B cell (primary cell): ENCODE measurements at regions not wholly inside any gene's neighbourhood (a gene's known extent, or its start where the extent isn't known, plus 50 kb on each side); places are given as distances from the start of the nearest gene placed in this dataset.

Experiments
- EZH2 ChIP-seq: IDR thresholded peaks from 2 replicates; pipeline ENCODE4 v1.6.1; 2012; ENCODE audit warnings: borderline replicate concordance, low read depth, mild to moderate bottlenecking, moderate library complexity, low read length; ENCODE audit not compliant: insufficient read depth, poor library complexity, severe bottlenecking
- TF ChIP-seq, protein P1 (sequence below): fragments of 200-600 bp; IDR thresholded peaks from one replicate; pipeline ENCODE4 v1.8.0; 2022; ENCODE audit warnings: antibody characterized with exemption, mild to moderate bottlenecking

DNA sequence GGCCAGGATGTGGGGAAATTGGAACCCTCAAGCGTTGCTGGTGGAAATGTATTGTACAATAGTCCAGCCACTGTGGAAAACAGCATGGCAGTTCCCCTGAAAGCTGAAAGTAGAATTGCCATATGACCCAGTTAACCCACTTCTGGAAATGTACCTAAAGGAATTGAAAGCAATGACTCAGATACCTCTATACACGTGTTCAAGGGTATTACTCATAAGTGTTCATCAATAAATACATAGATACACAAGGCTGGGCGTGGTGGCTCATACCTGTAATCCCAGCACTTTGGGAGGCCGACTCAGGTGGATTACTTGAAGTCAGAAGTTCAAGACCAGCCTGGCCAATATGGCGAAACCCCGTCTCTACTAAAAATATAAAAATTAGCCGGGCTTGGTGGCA, 71.9 kb upstream of the IRS2 start:
- TF ChIP-seq, protein P1, sequence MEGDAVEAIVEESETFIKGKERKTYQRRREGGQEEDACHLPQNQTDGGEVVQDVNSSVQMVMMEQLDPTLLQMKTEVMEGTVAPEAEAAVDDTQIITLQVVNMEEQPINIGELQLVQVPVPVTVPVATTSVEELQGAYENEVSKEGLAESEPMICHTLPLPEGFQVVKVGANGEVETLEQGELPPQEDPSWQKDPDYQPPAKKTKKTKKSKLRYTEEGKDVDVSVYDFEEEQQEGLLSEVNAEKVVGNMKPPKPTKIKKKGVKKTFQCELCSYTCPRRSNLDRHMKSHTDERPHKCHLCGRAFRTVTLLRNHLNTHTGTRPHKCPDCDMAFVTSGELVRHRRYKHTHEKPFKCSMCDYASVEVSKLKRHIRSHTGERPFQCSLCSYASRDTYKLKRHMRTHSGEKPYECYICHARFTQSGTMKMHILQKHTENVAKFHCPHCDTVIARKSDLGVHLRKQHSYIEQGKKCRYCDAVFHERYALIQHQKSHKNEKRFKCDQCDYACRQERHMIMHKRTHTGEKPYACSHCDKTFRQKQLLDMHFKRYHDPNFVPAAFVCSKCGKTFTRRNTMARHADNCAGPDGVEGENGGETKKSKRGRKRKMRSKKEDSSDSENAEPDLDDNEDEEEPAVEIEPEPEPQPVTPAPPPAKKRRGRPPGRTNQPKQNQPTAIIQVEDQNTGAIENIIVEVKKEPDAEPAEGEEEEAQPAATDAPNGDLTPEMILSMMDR: no peak
- TF ChIP-seq EZH2: no peak
